GM12892 (cell line): ENCODE measurements at regions not wholly inside any gene's neighbourhood (a gene's known extent, or its start where the extent isn't known, plus 50 kb on each side); places are given as distances from the start of the nearest gene placed in this dataset.

ENCODE experiments used
- POLR2A ChIP-seq: IDR thresholded peaks from 2 replicates; pipeline ENCODE4 v1.6.1; 2011; ENCODE audit warnings: low read depth, low read length, control low read depth
- POLR2AphosphoS5 ChIP-seq: IDR thresholded peaks from 2 replicates; pipeline ENCODE4 v1.6.1; 2011; ENCODE audit warnings: low read depth, low read length, control low read depth
- TAF1 ChIP-seq: IDR thresholded peaks from 2 replicates; pipeline ENCODE4 v1.6.1; 2011; ENCODE audit warnings: low read depth, mild to moderate bottlenecking, control low read depth, low read length, borderline replicate concordance

- TF ChIP-seq POLR2A = no peak
- no peak for TF ChIP-seq POLR2AphosphoS5
- no peak for TF ChIP-seq TAF1
Measured at GRCh38 chr6:165864925-165865324, 201.9 kb upstream of the PDE10A start.
